Liver (tissue), 8 donors: ENCODE measurements at regions not wholly inside any gene's neighbourhood (a gene's known extent, or its start where the extent isn't known, plus 50 kb on each side); places are given as distances from the start of the nearest gene placed in this dataset.

ENCODE experiments used
- DNase-seq: peaks from one replicate; pipeline ENCODE4 v3.0.0-alpha.2; 2017; ENCODE audit warnings: low spot score
- H3K27ac ChIP-seq, 2 donors: one replicate each; pipeline ENCODE4 v1.7.0; 2013; ENCODE audit warnings: inconsistent platforms in 2 of 2, low read length in 2 of 2, control low read depth in 1 of 2, low read depth in 1 of 2, mild to moderate bottlenecking in 1 of 2
- H3K27me3 ChIP-seq, 4 donors: one replicate each; pipeline versions ENCODE4 v1.6.1 to v1.7.0; 2013; ENCODE audit warnings: low read length in 3 of 4, inconsistent platforms in 1 of 4, mild to moderate bottlenecking in 1 of 4, moderate library complexity in 1 of 4; ENCODE audit not compliant: control insufficient read depth in 4 of 4, insufficient read depth in 4 of 4
- H3K36me3 ChIP-seq, 4 donors: one replicate each; pipeline versions ENCODE4 v1.6.1 to v1.7.0; 2013; ENCODE audit warnings: low read length in 3 of 4, mild to moderate bottlenecking in 3 of 4, low read depth in 1 of 4, moderate library complexity in 1 of 4; ENCODE audit not compliant: control insufficient read depth in 4 of 4, insufficient read depth in 3 of 4
- H3K4me1 ChIP-seq, 4 donors: one replicate each; pipeline versions ENCODE4 v1.6.1 to v1.7.0; 2013; ENCODE audit warnings: low read length in 3 of 4, mild to moderate bottlenecking in 3 of 4, moderate library complexity in 1 of 4; ENCODE audit not compliant: control insufficient read depth in 4 of 4, insufficient read depth in 4 of 4
- H3K4me3 ChIP-seq, 3 donors: one replicate each; pipeline versions ENCODE4 v1.6.1 to v1.7.0; 2013; ENCODE audit warnings: low read length in 3 of 3, control low read depth in 1 of 3, low read depth in 1 of 3, mild to moderate bottlenecking in 1 of 3
- H3K9ac ChIP-seq, 2 donors: one replicate each; pipeline ENCODE4 v1.7.0; 2013; ENCODE audit warnings: low read length in 2 of 2, mild to moderate bottlenecking in 2 of 2, moderate library complexity in 2 of 2, control low read depth in 1 of 2, low read depth in 1 of 2
- H3K9me3 ChIP-seq, 4 donors: one replicate each; pipeline versions ENCODE4 v1.6.1 to v1.7.0; 2013; ENCODE audit warnings: low read length in 3 of 4; ENCODE audit not compliant: control insufficient read depth in 4 of 4
- EGR1 ChIP-seq, 2 donors: IDR thresholded peaks; 2 replicates each; pipeline ENCODE4 v1.6.1; 2016 to 2018; ENCODE audit warnings: antibody characterized with exemption in 2 of 2, low read depth in 2 of 2
- FOXA2 ChIP-seq: IDR thresholded peaks from 2 replicates; pipeline ENCODE4 v1.6.1; 2016; ENCODE audit warnings: antibody characterized with exemption
- GABPA ChIP-seq, 2 donors: IDR thresholded peaks in 1 of 2; conservative IDR thresholded peaks in 1 of 2; 2 replicates each; pipeline ENCODE4 v1.6.1; 2016; ENCODE audit warnings: antibody characterized with exemption in 2 of 2, mild to moderate bottlenecking in 1 of 2, moderate library complexity in 1 of 2
- HNF4A ChIP-seq, 2 donors: conservative IDR thresholded peaks; 2 replicates each; pipeline ENCODE4 v1.6.1; 2016; ENCODE audit warnings: antibody characterized with exemption in 2 of 2, mild to moderate bottlenecking in 2 of 2
- HNF4G ChIP-seq: IDR thresholded peaks from 2 replicates; pipeline ENCODE4 v1.6.1; 2016; ENCODE audit warnings: antibody characterized with exemption
- JUND ChIP-seq, 2 donors: IDR thresholded peaks; 2 replicates each; pipeline ENCODE4 v1.6.1; 2016; ENCODE audit warnings: antibody characterized with exemption in 2 of 2
- NR2F2 ChIP-seq: IDR thresholded peaks from 2 replicates; pipeline ENCODE4 v1.6.1; 2016; ENCODE audit warnings: antibody characterized with exemption
- RAD21 ChIP-seq, 2 donors: IDR thresholded peaks; 2 replicates each; pipeline ENCODE4 v1.6.1; 2016; ENCODE audit warnings: antibody characterized with exemption in 2 of 2, mild to moderate bottlenecking in 2 of 2
- RXRA ChIP-seq, 2 donors: IDR thresholded peaks; 2 replicates each; pipeline ENCODE4 v1.6.1; 2017 to 2018; ENCODE audit warnings: antibody characterized with exemption in 2 of 2, mild to moderate bottlenecking in 1 of 2
- SP1 ChIP-seq: IDR thresholded peaks from 2 replicates; pipeline ENCODE4 v1.6.1; 2018; ENCODE audit warnings: antibody characterized with exemption, mild to moderate bottlenecking
- YY1 ChIP-seq: IDR thresholded peaks from 2 replicates; pipeline ENCODE4 v1.6.1; 2016; ENCODE audit warnings: antibody characterized with exemption, mild to moderate bottlenecking
- WGBS: extraction: QIAGEN DNeasy Blood & Tissue Kit; methylation state at CpG from one replicate; pipeline ENCODE4 v1.1.7; 2013; 5-methylcytosine and 5-hydroxymethylcytosine counted together
- TF ChIP-seq, protein P1 (sequence below): IDR thresholded peaks from 2 replicates; pipeline ENCODE4 v1.6.1; 2016; ENCODE audit warnings: antibody characterized with exemption
- TF ChIP-seq, protein P2 (sequence below): fragments of 150-350 bp; IDR thresholded peaks from 2 replicates; pipeline ENCODE4 v1.5.1; 2017; ENCODE audit warnings: improper control_type of control experiment, low read depth, low read length; ENCODE audit not compliant: missing input control
- TF ChIP-seq, protein P3 (sequence below): IDR thresholded peaks from 2 replicates; pipeline ENCODE4 v1.6.1; 2016; ENCODE audit warnings: antibody characterized with exemption, mild to moderate bottlenecking
- TF ChIP-seq, protein P4 (sequence below): IDR thresholded peaks from 2 replicates; pipeline ENCODE4 v1.6.1; 2016; ENCODE audit warnings: antibody characterized with exemption
- donor health status: healthy.
- donor health status: healthy.
- donor health status: healthy.
- donor health status: healthy.
- donor health status: healthy.

DNA sequence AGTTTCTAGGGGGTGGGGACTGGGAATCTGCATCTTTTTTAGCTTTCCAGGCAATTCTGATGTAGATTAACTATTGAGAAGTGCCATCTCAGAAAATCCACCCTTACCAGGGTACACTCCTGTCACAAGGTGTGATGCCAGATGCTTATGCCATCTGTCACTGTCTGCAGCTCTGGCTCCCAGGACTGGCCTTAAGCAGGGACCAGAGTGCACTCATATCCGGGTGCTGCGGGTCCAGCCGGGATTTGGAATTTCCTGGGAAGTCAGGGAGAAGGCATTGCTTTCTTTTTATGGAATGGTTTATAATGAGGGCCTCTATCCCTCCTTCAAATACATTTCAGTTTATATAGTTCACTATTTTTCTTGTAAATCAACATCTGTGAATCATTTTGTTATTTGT is 92.6 kb downstream of the TMEM174 start (continued):
- TF ChIP-seq, protein P1, sequence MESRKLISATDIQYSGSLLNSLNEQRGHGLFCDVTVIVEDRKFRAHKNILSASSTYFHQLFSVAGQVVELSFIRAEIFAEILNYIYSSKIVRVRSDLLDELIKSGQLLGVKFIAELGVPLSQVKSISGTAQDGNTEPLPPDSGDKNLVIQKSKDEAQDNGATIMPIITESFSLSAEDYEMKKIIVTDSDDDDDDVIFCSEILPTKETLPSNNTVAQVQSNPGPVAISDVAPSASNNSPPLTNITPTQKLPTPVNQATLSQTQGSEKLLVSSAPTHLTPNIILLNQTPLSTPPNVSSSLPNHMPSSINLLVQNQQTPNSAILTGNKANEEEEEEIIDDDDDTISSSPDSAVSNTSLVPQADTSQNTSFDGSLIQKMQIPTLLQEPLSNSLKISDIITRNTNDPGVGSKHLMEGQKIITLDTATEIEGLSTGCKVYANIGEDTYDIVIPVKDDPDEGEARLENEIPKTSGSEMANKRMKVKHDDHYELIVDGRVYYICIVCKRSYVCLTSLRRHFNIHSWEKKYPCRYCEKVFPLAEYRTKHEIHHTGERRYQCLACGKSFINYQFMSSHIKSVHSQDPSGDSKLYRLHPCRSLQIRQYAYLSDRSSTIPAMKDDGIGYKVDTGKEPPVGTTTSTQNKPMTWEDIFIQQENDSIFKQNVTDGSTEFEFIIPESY = no peak

DNA sequence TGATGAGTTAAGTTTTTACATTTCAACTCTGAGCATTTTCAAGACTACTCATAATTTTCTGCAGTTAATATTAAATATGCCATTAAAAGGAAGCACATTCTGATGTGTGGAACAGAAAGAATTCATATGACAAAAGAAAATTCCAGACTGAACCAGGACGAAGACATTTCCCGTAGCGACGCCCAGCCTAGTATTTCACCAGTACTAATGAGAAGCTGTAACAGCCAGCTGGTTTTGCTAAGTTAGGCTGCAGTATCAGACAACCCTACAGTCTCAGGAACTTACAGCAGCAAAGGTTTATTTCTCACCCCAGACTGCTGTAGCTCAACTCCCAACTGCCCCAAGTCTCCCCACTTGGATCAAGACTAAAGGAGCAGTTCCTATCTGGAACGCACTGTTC is 91.6 kb downstream of the TMEM174 start:
- no peaks in the 10 kb centered on the region for H3K9me3 ChIP-seq

More for the DNA sequence above, 91.6 kb downstream of the TMEM174 start:
- H3K27ac ChIP-seq = no peak overlapping the region
- H3K27me3 ChIP-seq = peaks cover 0 to 4% (median under 1%) of the 10 kb centered on the region in 4 donors
- no peak for DNase-seq
- no peak for TF ChIP-seq GABPA (IDR thresholded peaks at IDR 0.05 in 1 of 2, conservative IDR thresholded peaks at IDR 0.05 in 1 of 2)
- no peak for TF ChIP-seq RAD21 (IDR thresholded peaks at IDR 0.05)
- TF ChIP-seq, protein P2, sequence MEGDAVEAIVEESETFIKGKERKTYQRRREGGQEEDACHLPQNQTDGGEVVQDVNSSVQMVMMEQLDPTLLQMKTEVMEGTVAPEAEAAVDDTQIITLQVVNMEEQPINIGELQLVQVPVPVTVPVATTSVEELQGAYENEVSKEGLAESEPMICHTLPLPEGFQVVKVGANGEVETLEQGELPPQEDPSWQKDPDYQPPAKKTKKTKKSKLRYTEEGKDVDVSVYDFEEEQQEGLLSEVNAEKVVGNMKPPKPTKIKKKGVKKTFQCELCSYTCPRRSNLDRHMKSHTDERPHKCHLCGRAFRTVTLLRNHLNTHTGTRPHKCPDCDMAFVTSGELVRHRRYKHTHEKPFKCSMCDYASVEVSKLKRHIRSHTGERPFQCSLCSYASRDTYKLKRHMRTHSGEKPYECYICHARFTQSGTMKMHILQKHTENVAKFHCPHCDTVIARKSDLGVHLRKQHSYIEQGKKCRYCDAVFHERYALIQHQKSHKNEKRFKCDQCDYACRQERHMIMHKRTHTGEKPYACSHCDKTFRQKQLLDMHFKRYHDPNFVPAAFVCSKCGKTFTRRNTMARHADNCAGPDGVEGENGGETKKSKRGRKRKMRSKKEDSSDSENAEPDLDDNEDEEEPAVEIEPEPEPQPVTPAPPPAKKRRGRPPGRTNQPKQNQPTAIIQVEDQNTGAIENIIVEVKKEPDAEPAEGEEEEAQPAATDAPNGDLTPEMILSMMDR = no peak
- no peak for TF ChIP-seq HNF4A (conservative IDR thresholded peaks at IDR 0.05)
- TF ChIP-seq YY1 = no peak
- TF ChIP-seq HNF4G = no peak
- TF ChIP-seq FOXA2 = no peak
- TF ChIP-seq, protein P3, sequence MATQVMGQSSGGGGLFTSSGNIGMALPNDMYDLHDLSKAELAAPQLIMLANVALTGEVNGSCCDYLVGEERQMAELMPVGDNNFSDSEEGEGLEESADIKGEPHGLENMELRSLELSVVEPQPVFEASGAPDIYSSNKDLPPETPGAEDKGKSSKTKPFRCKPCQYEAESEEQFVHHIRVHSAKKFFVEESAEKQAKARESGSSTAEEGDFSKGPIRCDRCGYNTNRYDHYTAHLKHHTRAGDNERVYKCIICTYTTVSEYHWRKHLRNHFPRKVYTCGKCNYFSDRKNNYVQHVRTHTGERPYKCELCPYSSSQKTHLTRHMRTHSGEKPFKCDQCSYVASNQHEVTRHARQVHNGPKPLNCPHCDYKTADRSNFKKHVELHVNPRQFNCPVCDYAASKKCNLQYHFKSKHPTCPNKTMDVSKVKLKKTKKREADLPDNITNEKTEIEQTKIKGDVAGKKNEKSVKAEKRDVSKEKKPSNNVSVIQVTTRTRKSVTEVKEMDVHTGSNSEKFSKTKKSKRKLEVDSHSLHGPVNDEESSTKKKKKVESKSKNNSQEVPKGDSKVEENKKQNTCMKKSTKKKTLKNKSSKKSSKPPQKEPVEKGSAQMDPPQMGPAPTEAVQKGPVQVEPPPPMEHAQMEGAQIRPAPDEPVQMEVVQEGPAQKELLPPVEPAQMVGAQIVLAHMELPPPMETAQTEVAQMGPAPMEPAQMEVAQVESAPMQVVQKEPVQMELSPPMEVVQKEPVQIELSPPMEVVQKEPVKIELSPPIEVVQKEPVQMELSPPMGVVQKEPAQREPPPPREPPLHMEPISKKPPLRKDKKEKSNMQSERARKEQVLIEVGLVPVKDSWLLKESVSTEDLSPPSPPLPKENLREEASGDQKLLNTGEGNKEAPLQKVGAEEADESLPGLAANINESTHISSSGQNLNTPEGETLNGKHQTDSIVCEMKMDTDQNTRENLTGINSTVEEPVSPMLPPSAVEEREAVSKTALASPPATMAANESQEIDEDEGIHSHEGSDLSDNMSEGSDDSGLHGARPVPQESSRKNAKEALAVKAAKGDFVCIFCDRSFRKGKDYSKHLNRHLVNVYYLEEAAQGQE = no peak
- TF ChIP-seq, protein P1 = no peak
- no peak for TF ChIP-seq JUND (IDR thresholded peaks at IDR 0.05)
- no peak for TF ChIP-seq NR2F2
- TF ChIP-seq, protein P4, sequence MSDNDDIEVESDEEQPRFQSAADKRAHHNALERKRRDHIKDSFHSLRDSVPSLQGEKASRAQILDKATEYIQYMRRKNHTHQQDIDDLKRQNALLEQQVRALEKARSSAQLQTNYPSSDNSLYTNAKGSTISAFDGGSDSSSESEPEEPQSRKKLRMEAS = no peak
- TF ChIP-seq SP1 = no peak
- TF ChIP-seq RXRA (IDR thresholded peaks at IDR 0.05) = no peak
- no peak for TF ChIP-seq EGR1 (IDR thresholded peaks at IDR 0.05; ENCODE audit: low read depth in 2 of 2)
- H3K36me3 ChIP-seq = no peaks in the 10 kb centered on the region
- no peaks in the 10 kb centered on the region for H3K4me1 ChIP-seq
- no peak overlapping the region for H3K9ac ChIP-seq
- WGBS = 92% methylated on average over 5 of the region's 5 CpGs
- H3K4me3 ChIP-seq = no peak overlapping the region
